IPS-18a (cell line): ENCODE measurements at regions not wholly inside any gene's neighbourhood (a gene's known extent, or its start where the extent isn't known, plus 50 kb on each side); places are given as distances from the start of the nearest gene placed in this dataset.

Source experiments
- H3K27ac ChIP-seq: one replicate; pipeline ENCODE4 v1.5.1; 2013; ENCODE audit warnings: low read length
- H3K27me3 ChIP-seq: one replicate; pipeline ENCODE4 v1.6.1; 2013; ENCODE audit warnings: mild to moderate bottlenecking, low read length; ENCODE audit not compliant: control insufficient read depth, insufficient read depth
- H3K36me3 ChIP-seq: one replicate; pipeline ENCODE4 v1.6.1; 2013; ENCODE audit warnings: low read depth, low read length; ENCODE audit not compliant: control insufficient read depth
- H3K4me1 ChIP-seq: one replicate; pipeline ENCODE4 v1.6.1; 2013; ENCODE audit warnings: low read depth, low read length; ENCODE audit not compliant: control insufficient read depth
- H3K4me3 ChIP-seq: one replicate; pipeline ENCODE4 v1.5.1; 2013; ENCODE audit warnings: low read length
- H3K9ac ChIP-seq: one replicate; pipeline ENCODE4 v1.6.1; 2013; ENCODE audit warnings: mild to moderate bottlenecking, low read length, moderate library complexity
- H3K9me3 ChIP-seq: one replicate; pipeline ENCODE4 v1.6.1; 2013; ENCODE audit warnings: low read depth, low read length; ENCODE audit not compliant: control insufficient read depth

DNA sequence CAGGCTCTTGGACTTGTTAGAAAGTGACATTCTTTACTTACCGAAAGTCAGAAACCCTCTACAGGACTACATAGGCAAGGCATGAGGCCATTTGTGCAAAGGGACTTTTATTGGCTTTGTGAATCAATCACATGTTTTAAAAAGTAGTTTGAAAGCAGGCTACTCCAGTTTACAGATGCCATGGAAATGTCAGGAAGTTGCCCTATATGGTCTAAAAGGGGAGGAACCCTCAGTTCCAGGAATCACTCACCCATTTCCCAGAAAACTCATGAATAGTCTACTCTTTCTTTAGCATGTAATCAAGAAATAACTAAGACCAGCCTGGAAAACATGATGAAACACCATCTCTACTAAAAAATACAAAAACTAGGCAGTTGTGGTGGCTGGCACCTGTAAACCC lies 51.0 kb upstream of the MKRN3 start:
- H3K9me3 ChIP-seq = peaks cover 23% of the 10 kb centered on the region
- H3K27ac ChIP-seq = no peak overlapping the region
- no peak overlapping the region for H3K4me3 ChIP-seq
- no peak overlapping the region for H3K9ac ChIP-seq
- H3K36me3 ChIP-seq = no peaks in the 10 kb centered on the region
- no peaks in the 10 kb centered on the region for H3K4me1 ChIP-seq
- no peaks in the 10 kb centered on the region for H3K27me3 ChIP-seq

DNA sequence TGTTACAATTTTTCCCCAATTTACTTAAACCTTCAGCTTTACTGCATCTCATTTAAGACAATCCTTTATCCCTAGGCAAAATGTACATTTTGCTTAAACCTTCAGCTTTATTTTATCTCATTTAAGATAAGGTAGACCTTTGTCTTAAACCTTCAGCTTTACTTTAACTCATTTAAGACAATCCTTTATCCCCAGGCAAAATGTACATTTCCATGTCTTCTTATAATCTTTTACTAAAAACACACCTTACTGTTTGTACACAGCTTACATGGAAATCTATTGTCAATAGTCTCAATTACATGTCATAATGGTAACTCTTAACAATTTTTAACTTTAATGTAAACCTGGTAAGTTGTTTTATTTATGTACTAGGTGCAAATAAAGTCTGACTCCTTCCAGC lies 58.7 kb upstream of the MKRN3 start:
- H3K4me3 ChIP-seq = no peak overlapping the region
- H3K27me3 ChIP-seq = no peaks in the 10 kb centered on the region
- no peaks in the 10 kb centered on the region for H3K36me3 ChIP-seq
- no peak overlapping the region for H3K27ac ChIP-seq
- H3K9ac ChIP-seq = no peak overlapping the region
- H3K9me3 ChIP-seq = peaks cover 60% of the 10 kb centered on the region
- peaks cover 14% of the 10 kb centered on the region for H3K4me1 ChIP-seq

GRCh38 chr15:23503980-23504379 lies 56.9 kb upstream of the GOLGA6L2 start:
- H3K27ac ChIP-seq = no peak overlapping the region
- no peak overlapping the region for H3K9ac ChIP-seq
- H3K9me3 ChIP-seq = peaks cover 36% of the 10 kb centered on the region
- H3K27me3 ChIP-seq = no peaks in the 10 kb centered on the region
- no peaks in the 10 kb centered on the region for H3K36me3 ChIP-seq
- H3K4me1 ChIP-seq = peaks cover 14% of the 10 kb centered on the region
- H3K4me3 ChIP-seq = no peak overlapping the region

GRCh38 chr15:23503576-23503975 lies 56.5 kb upstream of the GOLGA6L2 start:
- Histone ChIP-seq H3K9ac (no peak overlapping the region), H3K27ac (no peak overlapping the region), H3K4me1 (peaks cover 14% of the 10 kb centered on the region), H3K4me3 (no peak overlapping the region), H3K9me3 (peaks cover 32% of the 10 kb centered on the region), H3K27me3 (no peaks in the 10 kb centered on the region), H3K36me3 (no peaks in the 10 kb centered on the region)

DNA sequence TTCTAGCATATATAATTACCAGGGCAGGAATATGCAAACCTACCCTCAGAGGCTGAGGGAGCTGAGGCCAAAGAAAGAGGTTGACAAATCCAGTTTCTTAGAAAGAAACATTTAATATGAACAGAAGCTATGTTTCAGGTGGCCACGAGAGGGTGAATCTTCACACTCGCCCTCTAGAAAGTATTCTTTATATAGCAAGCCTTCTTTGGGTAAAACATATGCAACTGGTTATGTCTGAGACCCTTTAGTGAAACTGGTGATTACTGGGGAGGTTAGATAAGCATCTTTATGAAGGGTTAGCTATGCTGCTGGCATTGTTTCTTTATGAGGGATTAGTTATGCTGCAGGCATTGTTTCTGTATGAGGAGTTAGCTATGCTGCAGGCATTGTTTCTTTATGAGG lies 50.7 kb upstream of the GOLGA6L2 start:
- H3K36me3 ChIP-seq = no peaks in the 10 kb centered on the region
- no peak overlapping the region for H3K9ac ChIP-seq
- H3K27me3 ChIP-seq = no peaks in the 10 kb centered on the region
- H3K4me3 ChIP-seq = no peak overlapping the region
- peaks cover 4% of the 10 kb centered on the region for H3K9me3 ChIP-seq
- H3K27ac ChIP-seq = no peak overlapping the region
- no peaks in the 10 kb centered on the region for H3K4me1 ChIP-seq
